D721Med (cell line): ENCODE measurements at regions not wholly inside any gene's neighbourhood (a gene's known extent, or its start where the extent isn't known, plus 50 kb on each side); places are given as distances from the start of the nearest gene placed in this dataset.
A peak's percentile ranks its signal among the peaks of the same experiment; 100 is the strongest.

Experiments
- DNase-seq: peaks from one replicate; pipeline ENCODE4 v3.0.0; 2011; ENCODE audit warnings: low spot score; ENCODE audit not compliant: insufficient read length
- FAIRE-seq: peaks from 2 replicates; lab custom pipeline; 2011; peaks lifted over from hg19 to GRCh38; lab: Jason Lieb, UNC
- TF ChIP-seq, protein P1 (sequence below): IDR thresholded peaks from 2 replicates; pipeline ENCODE4 v1.5.1; 2012; ENCODE audit warnings: mild to moderate bottlenecking, control low read depth; ENCODE audit not compliant: insufficient read depth; ENCODE audit errors: missing control alignments

GRCh38 chrX:23136816-23137215 lies 137.1 kb downstream of the DDX53 start:
- FAIRE-seq = no peak
- TF ChIP-seq, protein P1, sequence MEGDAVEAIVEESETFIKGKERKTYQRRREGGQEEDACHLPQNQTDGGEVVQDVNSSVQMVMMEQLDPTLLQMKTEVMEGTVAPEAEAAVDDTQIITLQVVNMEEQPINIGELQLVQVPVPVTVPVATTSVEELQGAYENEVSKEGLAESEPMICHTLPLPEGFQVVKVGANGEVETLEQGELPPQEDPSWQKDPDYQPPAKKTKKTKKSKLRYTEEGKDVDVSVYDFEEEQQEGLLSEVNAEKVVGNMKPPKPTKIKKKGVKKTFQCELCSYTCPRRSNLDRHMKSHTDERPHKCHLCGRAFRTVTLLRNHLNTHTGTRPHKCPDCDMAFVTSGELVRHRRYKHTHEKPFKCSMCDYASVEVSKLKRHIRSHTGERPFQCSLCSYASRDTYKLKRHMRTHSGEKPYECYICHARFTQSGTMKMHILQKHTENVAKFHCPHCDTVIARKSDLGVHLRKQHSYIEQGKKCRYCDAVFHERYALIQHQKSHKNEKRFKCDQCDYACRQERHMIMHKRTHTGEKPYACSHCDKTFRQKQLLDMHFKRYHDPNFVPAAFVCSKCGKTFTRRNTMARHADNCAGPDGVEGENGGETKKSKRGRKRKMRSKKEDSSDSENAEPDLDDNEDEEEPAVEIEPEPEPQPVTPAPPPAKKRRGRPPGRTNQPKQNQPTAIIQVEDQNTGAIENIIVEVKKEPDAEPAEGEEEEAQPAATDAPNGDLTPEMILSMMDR = no peak
- no peak for DNase-seq

- FAIRE-seq = no peak
- DNase-seq = no peak
- TF ChIP-seq, protein P1 = no peak
Measured at GRCh38 chrX:23168291-23168690, 166.4 kb upstream of the PTCHD1 start.

GRCh38 chrX:23185951-23186350 lies 148.7 kb upstream of the PTCHD1 start:
- no peak for FAIRE-seq
- DNase-seq = no peak
- TF ChIP-seq, protein P1 = no peak

DNA sequence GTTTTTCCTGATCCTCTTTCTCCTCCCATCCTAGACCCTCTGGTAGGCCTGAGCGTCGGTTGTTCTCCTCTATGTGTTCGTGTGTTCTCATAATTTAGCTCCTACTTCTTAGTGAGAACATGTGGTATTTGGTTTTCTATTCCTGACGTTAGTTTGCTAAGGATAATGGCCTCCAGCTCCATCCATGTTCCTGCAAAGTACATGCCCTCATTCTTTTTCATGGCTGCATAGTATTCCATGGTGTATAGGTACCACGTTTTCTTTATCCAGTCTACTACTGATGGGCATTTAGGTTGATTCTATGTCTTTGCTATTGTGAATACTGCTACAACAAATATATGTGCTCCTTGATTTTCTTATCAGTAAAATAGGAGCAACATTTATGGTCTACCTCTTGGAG lies 146.8 kb upstream of the PTCHD1 start:
- FAIRE-seq = no peak
- TF ChIP-seq, protein P1 = no peak
- no peak for DNase-seq

DNA sequence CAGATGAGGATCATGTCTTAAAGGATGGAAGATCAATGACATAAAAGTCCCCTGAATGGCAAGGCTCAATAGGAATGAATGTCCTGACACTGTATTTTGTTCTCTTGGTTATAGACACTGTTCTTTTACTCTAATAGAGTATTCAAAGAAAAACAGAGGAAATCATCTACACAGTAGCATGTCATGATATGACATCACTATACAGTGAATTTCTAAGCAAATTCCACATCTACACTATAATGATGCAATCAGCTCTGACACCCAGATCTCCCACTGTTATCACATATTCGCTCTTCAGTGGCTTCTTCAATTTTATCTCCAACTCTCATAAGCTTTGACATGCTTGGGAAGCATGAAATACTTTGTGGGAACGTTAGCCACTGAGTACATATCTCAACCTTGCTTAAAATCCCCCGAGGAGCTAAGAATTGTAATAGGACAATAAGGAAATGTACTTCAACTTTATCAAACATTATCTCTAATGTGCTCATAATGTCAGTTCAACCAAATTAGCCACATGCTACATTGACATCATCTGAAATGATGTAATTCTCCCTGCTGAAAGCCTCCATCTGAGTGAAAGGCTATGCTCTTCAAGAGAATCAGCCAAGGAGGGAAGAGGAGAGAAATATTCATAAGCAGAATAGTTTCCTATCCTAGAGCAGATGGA lies 139.6 kb upstream of the PTCHD1 start:
- TF ChIP-seq, protein P1 = no peak
- FAIRE-seq (peak; percentile 48), DNase-seq (no peak)

- DNase-seq (no peak), FAIRE-seq (no peak)
- TF ChIP-seq, protein P1 = no peak
Measured at GRCh38 chrX:23195761-23196160, 138.9 kb upstream of the PTCHD1 start.

DNA sequence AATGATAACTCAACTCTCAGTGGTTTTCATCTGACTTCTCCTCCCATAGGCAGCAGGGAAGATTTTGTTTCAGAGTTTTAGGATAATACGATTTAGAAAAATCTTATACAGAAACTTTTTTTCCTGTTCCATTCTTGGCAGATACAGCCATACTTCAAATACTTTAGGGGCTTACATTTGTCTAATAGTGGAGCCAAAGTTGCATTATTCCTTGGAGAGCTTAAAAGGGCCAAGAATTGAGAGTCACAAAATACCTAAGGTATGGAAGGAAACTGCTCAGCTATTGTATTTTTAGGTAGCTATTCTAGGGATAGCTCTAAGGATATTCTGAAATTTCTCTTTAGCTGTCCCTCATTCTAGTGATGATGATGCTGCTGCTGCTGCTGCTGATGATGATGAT lies 132.9 kb upstream of the PTCHD1 start:
- FAIRE-seq (no peak), DNase-seq (no peak)
- TF ChIP-seq, protein P1 = no peak
